ENCODE measurements at regions not wholly inside any gene's neighbourhood (a gene's known extent, or its start where the extent isn't known, plus 50 kb on each side); places are given as distances from the start of the nearest gene placed in this dataset.

- intact Hi-C loops (cut with DNase I): no loop called here
- Histone ChIP-seq H3K36me3 (no peaks in the 10 kb centered on the region), H3K27me3 (no peaks in the 10 kb centered on the region), H3K27ac (no peak overlapping the region), H3K4me1 (no peaks in the 10 kb centered on the region), H3K9me3 (no peaks in the 10 kb centered on the region), H3K4me3 (no peak overlapping the region)
- TF ChIP-seq CTCF (IDR thresholded peaks at IDR 0.05): no peak
- no peak for TF ChIP-seq POLR2A (IDR thresholded peaks at IDR 0.05)
- WGBS, 4 donors: 83 to 86% (median 84%) methylated on average over 4 of the region's 4 CpGs
- ATAC-seq: no peak
- DNase-seq: no peak
Measured at GRCh38 chr13:21813110-21813509, 142.2 kb downstream of the FGF9 start.

GRCh38 chr13:21813844-21814243, 143.0 kb downstream of the FGF9 start:
- no peak for DNase-seq
- Histone ChIP-seq H3K9me3 (no peaks in the 10 kb centered on the region), H3K4me3 (no peak overlapping the region), H3K27ac (no peak overlapping the region), H3K27me3 (no peaks in the 10 kb centered on the region), H3K36me3 (no peaks in the 10 kb centered on the region), H3K4me1 (no peaks in the 10 kb centered on the region)
- ATAC-seq: no peak
- no peak for TF ChIP-seq CTCF (IDR thresholded peaks at IDR 0.05)
- TF ChIP-seq POLR2A (IDR thresholded peaks at IDR 0.05): no peak
- 63 to 90% (median 82%) methylated on average over 4 of the region's 4 CpGs for WGBS, 4 donors
- intact Hi-C loops (cut with DNase I): no loop called here

GRCh38 chr13:21814604-21815003, 143.7 kb downstream of the FGF9 start:
- Histone ChIP-seq H3K4me1 (no peaks in the 10 kb centered on the region), H3K36me3 (no peaks in the 10 kb centered on the region), H3K9me3 (no peaks in the 10 kb centered on the region), H3K4me3 (no peak overlapping the region), H3K27ac (no peak overlapping the region), H3K27me3 (no peaks in the 10 kb centered on the region)
- ATAC-seq: no peak
- intact Hi-C loops (cut with DNase I): no loop called here
- TF ChIP-seq CTCF (IDR thresholded peaks at IDR 0.05): no peak
- TF ChIP-seq POLR2A (IDR thresholded peaks at IDR 0.05): no peak
- WGBS, 4 donors: 76 to 86% (median 81%) methylated on average over 7 of the region's 7 CpGs
- DNase-seq: no peak

- H3K4me3 ChIP-seq: no peak overlapping the region
- WGBS, 4 donors: 94 to 98% (median 97%) methylated on average over 13 to 25 of the region's 25 CpGs
- no peaks in the 10 kb centered on the region for H3K27me3 ChIP-seq
- no peaks in the 10 kb centered on the region for H3K9me3 ChIP-seq
- no peak overlapping the region for H3K27ac ChIP-seq
- no peaks in the 10 kb centered on the region for H3K4me1 ChIP-seq
- intact Hi-C loops (cut with DNase I): no loop called here
- ATAC-seq (peak in 1 of 4 donors; percentile 11), DNase-seq (no peak)
- no peaks in the 10 kb centered on the region for H3K36me3 ChIP-seq
- TF ChIP-seq POLR2A (IDR thresholded peaks at IDR 0.05) (no peak), CTCF (IDR thresholded peaks at IDR 0.05) (no peak)
Measured at GRCh38 chr13:21817878-21818277, 147.0 kb downstream of the FGF9 start.
